Stimulated activated CD4-positive, alpha-beta T cell treated with anti-CD3 and anti-CD28 coated beads, TNF-alpha, amount 100 ng/mL, for 48 hours (primary cell): ENCODE measurements at regions not wholly inside any gene's neighbourhood (a gene's known extent, or its start where the extent isn't known, plus 50 kb on each side); places are given as distances from the start of the nearest gene placed in this dataset.

Source experiments
- DNase-seq, 3 donors: peaks; one replicate each; pipeline ENCODE4 v3.0.0-alpha.2; 2020; ENCODE audit warnings: low read depth in 3 of 3

DNA sequence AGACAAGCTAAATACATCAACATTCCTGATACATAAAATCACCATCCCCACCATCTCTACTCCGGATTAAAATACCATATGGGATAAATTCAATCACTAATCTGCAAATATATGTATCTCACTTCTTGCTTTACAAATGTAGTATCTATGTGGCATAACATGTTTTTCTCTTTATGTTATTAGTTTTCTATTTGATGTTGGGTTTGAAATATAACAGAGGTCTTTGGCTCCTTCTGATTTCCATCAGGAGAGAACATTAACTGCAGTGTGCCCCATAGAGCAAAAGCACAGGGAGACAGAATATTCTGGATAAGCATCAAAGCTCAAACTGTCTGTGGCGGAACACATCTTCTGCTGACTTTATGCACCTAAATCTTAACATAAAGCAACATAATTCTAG is 547.2 kb upstream of the CDH8 start:
- DNase-seq, result no peak

DNA sequence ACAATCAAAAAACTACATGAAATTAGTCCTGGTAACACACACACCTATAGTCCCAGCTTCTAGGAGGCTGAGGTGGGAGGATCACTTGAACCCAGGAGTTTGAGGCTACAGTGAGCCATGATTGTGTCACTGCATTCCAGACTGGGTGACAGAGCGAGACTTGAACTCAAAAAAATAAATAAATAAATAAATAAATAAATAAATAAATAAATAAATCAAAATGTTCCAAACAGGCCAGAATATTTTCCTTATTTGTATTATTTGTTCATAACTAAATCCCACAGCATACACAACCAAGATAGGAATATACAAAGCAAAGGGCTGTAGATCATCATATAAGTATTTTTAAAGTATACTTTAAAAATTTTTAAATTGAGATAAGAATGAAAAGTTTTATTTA is 537.2 kb upstream of the CDH8 start:
- DNase-seq, result no peak

DNA sequence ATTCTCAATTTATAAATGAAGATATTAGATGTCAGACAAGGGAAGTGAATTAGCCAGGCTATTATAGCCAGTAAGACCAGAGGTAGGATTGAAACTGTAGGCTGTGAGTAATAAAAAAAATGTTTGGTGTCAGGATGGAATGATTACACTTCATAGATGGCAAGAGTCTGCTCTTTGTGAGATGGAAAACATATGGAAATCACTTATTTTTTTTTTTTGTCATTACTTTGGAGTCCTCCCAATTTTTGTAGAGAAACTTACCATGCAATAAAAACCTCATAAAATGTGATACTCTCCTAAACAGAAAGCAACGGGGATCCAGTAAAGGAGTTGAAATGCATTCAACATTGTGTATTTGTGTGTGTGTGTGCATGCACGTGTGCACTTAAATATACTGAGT is 532.7 kb upstream of the CDH8 start:
- DNase-seq, result no peak

DNA sequence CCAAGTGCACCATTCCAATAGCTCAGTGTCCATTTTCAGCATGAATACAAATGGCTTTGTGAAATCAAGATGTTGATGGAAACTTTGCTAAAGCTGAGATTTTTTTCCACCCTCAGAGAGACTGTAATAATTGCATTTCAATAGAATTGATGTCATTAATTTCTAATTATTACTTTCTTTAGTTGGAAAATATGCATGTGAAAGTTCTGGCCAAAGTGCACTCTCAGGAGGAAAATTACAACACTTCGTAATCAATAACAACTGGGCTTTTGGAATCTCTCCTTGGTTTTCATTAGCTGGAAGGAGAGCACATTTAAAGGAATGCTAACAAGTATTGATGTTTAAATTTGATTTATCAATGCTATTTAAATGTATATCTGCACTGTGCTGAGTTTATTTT is 529.5 kb upstream of the CDH8 start:
- DNase-seq, result no peak

DNA sequence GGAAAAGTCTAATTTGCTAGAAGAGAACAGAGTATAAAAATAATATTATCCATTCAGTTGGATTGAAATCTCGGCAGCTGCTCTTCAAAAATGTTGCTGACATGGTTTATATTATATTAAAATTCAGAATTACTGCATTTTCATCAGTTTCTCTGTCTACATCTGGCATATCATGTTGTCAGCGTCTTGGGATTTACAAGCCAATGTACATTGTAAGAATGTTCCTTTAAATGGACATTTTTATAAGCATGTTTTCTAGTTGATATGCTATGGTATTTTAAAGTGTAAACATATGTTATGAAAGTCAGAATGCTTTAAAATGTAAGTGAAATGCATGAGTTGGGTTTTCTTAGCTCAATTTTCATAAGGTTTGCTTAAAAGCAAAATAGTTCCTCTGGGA is 528.1 kb upstream of the CDH8 start:
- no peak for DNase-seq

DNA sequence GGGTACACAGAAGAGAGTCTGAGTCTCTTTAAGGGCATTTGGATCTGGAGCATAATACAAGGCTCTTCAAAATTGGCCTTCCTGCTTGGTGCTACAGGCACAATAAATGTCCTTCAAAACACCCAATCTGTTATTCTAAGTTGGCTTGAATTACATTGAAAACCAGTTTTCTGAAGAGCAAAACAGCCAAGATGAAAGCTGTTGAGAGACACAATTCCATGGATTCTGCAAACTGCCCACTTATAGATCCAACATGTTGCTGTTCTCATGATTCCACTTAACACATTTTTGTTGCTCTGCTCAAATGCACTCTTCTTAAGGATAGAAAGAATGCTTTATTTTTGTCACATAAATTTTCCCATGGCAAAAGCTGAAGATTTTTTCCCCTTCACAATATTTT is 525.9 kb upstream of the CDH8 start:
- no peak for DNase-seq

DNA sequence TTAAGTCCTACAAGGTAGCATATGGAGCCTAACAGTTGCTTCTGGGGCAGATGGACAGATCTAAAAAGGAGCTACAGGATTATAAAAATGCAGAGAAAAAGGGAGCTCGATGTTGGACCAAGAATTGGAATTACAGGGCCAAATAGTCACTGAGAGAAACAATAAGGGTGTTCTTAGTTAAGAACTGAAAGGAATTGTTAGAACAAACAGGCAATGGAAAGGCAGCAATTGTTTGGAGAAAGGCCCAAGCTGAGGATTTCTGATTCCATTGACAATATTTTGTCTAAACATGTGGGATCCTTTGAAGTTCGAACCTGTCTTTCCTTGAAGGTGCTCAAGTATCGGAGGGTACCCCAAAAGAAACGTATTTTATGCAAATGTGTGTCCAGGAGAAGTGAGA is 513.6 kb upstream of the CDH8 start:
- no peak for DNase-seq

DNA sequence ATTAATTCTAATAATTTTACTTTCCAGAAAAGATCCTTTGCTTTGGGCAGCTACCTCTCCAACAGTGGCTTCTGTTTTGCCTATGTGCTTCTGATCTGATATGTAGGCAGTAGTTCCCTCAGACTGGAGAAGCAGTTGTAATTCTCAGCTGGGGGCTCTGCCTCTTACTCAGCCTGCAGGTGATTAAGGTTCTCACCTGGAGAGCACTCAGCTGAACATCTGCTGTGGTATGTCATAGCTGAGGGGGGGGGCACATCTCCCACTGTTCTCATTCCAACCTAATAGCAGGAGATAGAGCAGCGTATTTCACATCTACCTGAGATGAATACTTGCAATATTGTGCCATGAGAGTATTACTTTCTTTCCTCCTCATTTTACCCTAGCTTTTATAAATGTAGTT is 511.9 kb upstream of the CDH8 start:
- DNase-seq, result no peak

DNA sequence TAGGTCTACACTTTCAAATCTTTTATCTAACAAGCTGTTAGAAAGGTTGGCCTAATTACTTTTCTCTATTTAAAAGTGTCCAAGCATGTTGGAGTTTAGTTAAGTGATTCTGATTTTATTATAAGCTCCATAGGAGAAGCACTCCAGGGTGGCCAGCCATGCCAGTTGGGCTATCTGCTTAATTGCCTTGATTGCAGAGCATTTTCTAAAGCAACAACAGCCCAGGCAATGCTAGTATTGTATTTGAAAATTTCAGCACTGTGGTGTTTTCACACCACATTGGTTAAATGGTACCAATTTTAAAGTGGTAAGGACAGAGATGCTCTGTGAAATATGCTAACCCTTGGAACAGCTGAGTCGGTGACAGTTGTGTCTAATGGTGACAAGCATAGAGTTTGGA is 510.5 kb upstream of the CDH8 start:
- no peak for DNase-seq

DNA sequence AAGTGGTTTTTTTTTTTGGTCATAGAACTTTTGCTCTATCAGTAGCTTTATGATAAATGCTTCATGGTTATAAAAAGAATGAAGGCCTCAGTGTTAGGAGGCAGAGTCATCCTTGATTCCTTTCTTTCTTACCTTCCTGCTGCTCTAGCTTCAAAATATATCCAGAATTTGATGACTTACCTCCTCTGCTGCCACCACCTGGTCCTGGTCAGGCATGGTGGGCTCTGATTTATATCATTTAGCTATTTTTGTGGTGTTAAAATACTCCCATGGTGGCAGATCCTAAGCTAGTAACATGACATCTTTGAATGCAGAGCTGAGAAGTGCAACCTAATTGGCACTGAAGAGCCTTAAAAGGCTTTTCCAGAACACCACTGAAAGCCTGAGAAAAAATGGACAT is 508.8 kb upstream of the CDH8 start:
- DNase-seq, result no peak

DNA sequence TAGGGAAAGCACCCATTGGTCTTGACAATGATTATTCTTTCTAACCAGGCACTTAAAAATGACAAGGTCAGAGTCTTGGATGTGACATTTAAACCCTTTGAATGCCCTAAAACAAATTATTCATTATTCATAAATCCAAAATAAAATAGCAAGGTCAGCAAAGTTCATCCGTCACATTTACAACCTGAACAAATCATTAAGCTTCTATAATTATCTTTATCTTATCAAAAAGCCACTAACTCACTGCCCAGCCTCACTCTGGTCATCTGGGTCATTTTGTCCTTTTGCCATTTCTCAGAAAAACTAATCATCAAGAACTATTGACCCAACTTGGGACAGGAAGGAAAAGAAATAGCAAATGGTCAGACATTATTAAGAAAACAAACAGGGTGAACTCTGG is 507.3 kb upstream of the CDH8 start:
- DNase-seq, result no peak

DNA sequence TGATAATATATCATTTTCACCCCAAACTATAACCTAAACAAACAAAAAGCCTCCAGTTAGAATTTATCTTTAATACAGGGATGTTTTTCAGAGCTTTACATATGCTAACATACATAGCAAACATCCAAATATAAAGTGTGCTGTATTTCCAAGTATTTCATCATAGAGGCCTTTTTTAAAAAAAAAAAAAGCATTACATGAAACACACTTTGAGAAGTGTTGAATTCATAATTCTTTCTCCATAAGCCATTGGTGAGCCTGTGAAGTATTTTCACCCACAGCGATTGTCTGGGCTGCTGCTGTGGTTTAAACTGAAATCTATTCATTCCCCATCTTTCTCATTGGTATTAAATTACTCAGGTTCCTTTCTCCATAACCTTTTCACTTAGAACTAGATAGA is 503.4 kb upstream of the CDH8 start:
- DNase-seq, result no peak

DNA sequence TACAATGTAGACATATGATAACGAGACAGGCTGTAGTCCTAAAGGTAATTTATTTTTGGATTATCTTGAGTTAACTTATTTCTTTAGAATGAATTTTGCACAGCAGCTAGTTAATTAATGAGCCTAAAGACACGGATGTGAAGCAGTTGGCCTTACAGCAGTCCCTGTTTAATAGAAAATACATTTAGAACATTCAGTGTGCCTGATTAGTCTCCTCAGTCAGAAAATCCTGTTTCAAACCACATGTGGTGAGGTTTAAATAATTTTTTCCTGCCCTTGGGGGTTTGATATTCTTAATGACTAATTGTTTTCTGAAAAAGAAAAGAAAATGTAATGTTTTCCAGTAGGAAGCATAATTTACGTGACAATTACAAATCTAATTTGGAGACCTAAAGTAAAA is 494.2 kb upstream of the CDH8 start:
- no peak for DNase-seq

DNA sequence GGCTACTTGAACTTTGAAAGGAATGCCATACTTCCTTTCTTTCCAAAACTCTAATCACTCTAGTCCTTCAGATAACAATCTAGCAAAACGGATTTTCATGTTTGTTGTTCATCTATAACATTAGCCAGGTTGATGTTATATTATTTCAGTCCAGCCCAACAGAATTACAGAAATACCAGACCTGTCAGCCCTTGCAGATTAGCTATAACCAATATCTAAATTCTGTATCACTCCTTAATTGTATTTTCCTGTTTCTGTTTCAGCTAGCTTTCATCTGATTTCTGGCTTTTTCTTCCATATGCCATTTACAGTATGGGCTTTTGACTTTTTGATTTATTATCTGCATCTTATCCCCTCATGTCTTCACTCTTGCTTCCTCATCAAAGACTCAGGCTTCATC is 479.8 kb upstream of the CDH8 start:
- DNase-seq, result no peak

DNA sequence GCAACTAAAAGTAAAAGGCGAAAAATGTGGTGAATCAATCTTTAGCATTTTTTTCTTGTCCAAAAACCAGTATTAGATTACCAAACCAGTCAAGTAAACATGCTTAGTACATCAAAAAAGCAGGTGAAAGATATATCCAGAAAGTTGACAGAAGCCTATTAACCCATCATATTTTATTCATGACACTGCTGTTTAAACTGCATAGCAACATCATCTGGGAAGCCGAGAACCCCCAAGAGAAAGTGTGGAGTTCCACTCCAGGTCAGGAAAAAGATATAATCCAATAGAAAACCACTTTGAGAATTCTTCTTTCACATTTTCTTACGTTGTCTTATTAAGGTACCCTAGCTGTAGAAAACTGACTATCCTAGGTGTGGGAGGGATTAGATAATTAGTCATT is 466.8 kb upstream of the CDH8 start:
- DNase-seq, result no peak

DNA sequence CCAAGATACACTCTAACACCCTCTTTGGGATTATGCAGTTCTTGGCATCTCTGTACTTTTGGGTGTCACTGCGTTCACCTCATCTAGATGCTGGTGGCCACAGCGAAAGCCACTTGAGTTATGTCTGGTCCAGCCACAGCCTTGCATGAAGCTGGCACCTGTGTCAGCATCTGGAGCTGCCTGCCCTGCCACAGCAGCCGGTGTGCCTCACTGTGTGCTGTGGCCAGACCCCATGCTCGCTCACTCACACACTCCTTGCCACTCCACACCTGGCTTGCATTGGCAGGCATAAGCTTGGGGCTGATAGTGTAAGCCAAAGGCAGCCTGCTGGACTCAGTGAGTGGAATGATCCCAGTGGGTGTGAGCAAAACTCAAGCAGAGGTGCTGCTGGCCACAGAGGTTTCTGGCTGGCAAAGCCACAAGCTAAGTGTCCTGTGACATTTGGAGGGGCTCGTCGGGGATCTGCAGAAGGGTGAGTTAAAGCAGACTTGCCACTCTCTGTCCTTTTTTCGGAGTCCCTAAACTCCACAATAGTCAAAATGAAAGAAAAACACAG is 442.7 kb upstream of the CDH8 start:
- DNase-seq, result no peak

DNA sequence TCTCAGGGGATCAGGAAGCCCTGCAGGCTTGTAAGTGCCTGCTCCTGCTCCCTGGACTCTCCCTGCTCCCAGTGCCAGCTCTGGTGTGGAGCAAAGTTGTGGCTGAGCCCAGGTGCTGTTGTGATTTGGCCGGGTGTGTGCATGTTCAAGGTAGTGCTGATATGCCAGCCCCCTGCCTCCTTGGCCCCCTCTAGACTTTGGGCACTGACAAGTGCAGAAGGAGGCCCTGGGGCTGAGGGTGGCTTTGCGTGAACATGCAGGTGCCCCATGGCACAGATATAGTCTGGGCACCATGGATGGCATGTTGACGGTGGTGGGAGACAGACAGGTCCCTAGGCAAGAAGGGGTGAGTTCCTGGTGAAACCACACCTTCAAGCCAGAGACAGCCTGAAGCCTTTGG is 441.6 kb upstream of the CDH8 start:
- no peak for DNase-seq

DNA sequence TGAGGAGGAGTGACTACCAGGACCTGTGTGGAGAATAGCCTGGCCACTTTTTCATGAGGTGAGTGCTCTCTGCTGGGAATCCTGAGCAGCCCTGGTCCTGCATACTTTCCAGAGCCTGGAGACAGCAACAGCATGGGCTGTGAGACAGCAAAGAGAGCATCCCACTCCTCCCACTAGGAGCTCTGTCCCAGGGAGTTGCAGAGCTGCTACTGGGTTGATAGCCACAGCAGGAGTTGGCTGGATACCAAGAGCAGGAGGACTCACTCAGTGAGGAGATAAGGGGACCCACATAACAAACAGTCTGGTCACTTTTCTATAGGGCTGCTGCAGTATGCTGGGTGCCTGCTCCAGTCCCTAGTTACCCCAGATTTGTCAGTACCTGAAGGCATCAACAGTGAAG is 439.3 kb upstream of the CDH8 start:
- no peak for DNase-seq

DNA sequence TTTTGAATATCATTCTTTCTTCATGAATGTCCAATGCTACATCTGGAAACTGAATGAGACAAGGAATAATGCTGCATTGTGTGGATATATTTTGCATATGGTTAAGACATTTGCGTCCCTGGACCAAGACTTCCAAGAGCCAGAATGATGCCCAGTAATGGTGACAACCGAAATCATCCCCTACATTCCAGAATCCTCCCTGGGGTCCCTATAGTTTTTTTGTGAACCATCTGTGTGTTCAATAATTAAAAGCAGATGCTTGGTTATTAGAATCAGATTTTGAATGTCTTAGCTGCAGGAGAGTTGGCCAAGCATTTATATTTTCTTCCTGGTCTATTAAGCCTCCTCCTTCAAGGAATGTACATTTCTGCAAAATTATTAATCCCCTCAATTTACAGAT is 426.7 kb upstream of the CDH8 start:
- no peak for DNase-seq

DNA sequence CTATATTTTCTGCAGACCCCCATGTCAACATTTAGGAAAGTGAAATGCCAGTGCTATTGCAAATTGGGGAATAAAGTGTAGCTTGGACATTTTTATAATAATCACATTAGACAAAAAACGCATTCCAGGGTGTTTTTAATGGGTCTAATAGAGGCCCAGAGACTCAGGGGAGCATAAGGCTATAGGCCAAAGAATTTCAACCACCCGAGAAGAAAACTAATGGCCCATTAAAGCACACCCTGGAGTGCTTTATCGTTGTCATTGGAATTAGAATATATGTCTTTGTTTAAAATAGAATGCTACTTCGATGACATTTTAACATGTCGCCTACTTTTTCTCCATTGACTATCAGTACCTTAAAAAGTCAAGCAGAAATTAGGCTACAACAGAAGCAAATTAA is 414.1 kb upstream of the CDH8 start:
- DNase-seq, result no peak

DNA sequence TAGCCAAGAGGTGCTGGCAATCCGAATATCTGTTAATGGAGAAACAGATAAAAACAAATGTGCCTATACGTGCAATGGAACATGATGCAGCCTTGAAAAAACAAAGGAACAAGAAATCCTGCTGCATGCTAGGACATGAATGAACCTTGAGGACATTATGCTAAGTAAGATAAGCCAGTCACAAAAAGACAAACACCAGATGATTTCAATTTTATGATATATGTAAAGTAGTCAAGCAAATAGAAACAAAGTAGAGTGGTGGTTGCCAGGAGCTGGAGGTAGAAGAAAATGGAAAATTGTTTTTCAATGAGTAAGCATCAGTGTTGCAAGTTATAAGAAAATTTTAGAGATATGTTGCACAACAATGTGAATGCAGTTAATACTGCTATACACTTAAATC is 409.7 kb upstream of the CDH8 start:
- no peak for DNase-seq

DNA sequence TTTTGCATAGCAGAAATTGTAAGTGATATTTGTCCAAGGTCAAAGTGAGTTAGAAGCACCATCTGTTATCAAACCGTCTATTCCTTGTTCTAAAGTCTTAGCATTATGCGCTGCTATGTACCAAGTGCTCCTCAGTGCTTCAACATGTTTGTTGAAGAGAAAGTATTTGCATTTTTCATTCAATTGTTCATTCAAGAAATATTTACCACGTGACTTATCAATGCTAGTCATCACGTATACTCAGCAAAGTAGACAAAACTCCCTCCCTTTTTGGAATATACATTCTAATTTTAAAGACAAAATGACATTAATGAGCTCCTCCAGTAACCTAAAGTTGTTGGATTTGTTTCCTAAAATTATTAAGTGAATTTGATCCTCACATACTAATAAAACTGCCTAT is 388.0 kb upstream of the CDH8 start:
- DNase-seq, result no peak

DNA sequence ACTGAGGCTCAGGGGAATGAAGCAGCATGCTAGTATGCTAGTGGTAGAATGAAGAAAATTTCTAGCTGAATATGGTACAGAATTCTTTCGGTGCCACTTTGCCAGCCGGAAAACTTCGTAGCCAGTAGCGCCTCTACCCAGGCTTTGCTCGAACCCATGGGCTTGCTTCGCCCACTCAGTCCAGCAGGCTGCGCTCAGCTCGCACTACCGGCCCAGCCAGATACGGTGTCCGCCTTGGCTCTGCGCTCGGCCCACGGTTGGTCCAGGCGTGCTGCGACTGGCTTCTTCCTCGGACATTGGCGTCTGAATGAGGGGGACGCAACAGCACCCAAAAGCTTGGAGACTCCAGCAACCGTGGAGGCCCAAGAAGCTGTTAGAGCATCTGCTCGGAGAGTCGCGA is 372.5 kb upstream of the CDH8 start:
- no peak for DNase-seq

DNA sequence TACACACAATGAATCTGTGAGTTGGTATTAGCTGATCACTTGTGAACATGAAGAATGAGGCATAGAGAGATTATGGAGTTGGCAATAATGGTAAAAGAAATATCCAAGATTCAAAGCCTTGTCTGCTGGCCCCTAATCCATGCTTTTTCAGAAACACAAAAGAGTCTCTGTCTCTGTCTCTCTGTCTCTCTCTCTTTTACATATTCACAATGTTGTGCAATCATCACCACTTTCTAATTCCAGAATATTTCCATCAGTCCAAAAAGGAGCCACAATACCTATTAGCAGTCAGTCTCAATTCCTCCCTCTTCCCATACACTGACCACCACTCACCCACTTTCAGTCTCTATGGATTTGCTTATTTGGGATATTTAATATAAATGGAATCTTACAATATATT is 370.1 kb upstream of the CDH8 start:
- DNase-seq, result no peak
